Myocyte (in vitro differentiated cells): ENCODE measurements at regions not wholly inside any gene's neighbourhood (a gene's known extent, or its start where the extent isn't known, plus 50 kb on each side); places are given as distances from the start of the nearest gene placed in this dataset.

Experiments used
- DNase-seq: peaks from one replicate; pipeline ENCODE4 v3.0.0-alpha.2; 2012; ENCODE audit warnings: low read depth

DNA sequence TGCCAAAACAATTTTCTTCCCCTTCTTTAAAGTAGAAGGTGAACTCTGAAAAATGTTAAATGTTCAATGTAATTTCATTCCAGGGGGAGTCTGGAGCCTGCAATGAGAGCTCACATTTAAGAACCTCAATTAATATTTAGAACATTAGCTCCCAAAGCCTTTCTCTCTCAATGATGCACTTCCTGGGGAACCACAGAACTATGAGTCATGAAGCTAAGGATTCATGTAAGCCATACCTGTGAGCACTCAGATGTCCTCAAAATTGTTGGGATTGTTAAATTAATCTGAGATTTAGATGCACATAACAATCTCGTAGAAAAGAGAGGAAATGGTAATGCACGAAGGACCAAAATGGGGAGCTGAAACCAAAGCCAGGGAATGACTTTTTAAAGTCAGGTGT, 244.2 kb upstream of the LRIG1 start:
- no peak for DNase-seq

GRCh38 chr3:66747261-66747660, 246.4 kb upstream of the LRIG1 start:
- no peak for DNase-seq

GRCh38 chr3:66747696-66748095, 246.9 kb upstream of the LRIG1 start:
- no peak for DNase-seq

- no peak for DNase-seq
These were observed 247.5 kb upstream of the LRIG1 start for GRCh38 chr3:66748175-66748876.

DNA sequence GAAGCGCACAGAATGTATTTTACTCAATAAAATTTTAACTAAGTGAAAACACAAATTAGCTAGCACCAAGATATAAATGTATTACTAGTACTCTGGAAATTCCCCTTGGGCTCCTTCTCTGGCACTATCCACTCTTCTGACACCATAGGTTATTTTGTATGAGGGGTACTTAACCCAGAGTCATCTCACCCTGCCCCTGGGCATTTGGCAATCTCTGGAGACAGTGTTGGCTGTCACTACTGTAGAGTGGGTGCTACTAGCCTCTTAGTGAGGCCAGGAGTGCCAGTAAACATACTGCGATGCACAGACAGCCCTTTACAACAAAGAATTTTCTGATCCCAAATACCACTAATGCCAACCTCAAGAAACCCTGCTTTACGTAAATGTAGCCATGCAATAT, 246.3 kb upstream of the KBTBD8 start:
- DNase-seq: no peak

DNA sequence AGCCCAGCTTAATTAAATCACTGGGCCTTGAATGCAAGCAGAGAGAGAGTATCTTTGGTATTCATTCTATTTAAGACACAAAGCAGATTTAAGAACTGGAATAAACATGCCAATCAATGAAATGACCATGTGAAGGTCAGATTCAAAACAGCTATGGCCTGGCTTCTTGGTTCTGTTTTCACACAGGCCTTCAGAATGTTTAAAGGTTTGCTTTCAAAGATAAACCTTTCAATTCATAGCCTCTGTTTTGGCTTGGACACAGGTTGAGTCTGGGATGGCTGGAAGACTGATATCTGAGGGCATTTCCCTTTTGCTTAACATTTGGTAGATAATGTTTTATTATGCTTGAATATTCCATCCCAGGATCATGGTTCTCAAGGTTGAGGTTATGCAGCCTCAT, 244.4 kb upstream of the KBTBD8 start:
- no peak for DNase-seq

DNA sequence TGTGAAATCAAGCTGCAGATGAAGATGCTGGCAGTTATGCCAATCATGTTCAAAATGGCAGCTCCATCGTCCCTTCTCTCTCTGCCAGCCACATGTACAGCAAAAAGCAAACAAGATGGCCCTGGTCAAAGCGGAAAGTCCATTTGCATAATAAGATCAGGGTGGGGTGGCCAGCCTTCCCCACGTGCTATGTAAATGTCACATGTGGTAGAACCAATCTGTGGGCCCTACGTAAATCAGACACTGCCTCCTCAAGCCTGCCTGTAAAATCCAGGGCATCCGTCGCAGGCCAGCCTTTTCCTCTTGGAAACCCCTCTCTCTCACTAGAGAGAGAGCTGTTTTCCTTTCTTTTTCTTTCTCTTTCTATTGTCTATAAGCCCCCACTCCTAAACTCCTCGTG, 243.5 kb upstream of the KBTBD8 start:
- DNase-seq: no peak

- no peak for DNase-seq
These were observed 242.2 kb upstream of the KBTBD8 start for GRCh38 chr3:66755924-66756323.

DNA sequence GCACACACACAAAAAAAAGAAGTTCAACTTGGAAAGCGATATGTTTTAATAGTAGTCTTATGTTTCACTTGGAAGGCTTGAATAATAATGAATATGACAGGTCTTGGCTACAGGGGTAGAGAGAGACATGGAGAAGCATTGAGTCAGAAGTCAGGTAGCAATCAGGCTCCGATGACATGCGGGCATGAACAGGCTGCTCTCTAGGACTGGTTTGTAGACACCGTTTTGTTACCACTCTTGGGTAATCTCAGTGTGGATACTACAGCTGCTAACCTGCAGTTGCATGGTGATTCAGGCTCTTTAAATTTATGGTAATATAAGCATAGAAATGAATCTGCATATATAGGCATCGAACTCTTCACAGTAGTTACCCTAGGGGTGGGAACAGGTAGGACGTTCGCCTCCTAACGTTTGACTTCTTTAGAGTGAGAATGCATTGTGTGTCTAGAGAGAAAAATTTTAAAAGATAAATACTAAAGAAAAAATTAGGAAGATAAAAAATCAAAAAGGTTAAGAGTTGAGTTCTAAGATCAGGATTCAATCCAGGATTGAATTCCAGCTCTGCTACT, 241.6 kb upstream of the KBTBD8 start:
- DNase-seq: no peak

DNA sequence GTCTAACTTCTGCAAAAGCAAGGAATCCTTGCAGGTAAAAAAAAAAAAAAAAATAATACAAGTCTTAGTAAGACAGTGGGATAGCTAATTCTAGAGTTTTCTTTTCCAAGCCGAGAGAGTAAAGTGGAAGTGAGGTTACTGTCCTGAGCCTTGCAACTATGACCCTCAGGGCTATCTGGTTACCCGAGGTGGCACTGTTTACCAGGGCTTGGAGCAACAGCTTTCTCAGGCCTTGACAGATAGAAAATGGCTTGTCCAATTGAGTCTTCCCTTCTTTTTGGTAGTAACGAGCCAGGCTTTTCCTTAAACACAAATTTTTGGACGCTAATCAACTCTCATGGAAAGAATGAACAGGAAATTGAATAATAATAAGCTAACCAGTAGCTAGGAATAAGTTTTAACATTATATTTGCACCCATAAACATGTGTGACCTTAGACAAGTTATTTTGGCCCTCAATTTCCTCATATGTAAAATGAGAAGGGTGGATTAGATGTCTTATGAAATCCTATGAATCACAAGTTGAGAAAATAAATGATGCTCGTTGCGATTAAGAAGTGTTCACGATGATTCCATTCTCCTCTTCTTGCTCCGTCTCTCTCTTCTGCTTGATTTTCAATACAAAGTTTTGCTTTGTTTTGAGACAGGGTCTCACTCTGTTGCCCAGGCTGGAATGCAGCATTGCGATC, 236.9 kb upstream of the KBTBD8 start:
- no peak for DNase-seq

- no peak for DNase-seq
These were observed 235.0 kb upstream of the KBTBD8 start for GRCh38 chr3:66762916-66763693.

DNA sequence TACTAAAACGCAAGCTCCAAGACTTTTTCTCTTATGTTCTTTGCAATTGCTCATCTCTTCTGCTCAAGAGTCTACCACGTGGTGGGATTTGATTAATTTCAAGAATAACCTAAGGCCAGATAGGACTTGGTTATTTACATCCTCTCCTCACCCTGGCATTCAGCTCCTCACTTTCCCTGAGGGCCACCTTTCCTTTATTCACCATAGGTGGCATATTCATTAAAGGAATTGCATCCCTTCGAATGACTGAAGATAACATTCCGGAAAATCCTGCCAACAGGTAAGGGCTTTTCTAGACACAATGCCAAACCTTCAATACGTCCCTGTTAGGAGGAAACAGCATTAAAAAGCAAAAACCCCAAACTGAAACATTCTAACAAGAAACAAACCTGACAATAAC, 220.0 kb upstream of the KBTBD8 start:
- no peak for DNase-seq

- DNase-seq: no peak
These were observed 219.3 kb upstream of the KBTBD8 start for GRCh38 chr3:66778777-66779176.

DNA sequence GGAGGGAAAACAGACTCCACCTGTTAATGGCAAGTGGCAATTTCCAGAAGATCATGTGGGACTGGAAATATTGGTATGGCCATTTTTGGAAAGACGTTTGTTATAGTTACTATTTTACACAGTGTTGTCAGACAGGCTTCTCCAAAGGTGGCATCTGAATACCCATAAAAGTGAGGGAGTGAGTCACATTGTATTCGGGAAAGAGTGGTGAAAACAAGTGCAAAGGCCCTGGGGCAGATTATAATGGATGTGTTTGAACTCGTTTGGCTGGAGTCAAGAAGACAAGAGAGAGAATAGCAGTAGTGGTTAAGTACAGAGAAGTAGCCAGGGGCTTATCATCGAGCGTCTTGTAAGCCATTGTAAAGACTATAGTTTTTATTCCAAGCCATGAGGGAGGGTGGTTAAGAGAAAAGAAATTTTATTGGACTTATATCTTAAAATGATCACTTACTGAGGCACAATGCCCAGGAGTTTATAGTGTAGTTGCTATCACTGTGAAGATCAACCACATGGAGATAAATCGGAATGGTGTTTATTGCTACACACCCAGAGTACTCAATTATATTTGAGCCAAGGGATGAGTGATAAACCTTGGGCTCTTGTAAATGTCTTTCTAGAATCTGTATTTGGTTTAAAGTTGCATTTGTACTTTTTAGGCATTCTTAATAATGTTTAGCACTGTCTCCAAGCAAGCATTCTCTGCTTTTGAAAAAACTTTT, 212.8 kb upstream of the KBTBD8 start:
- DNase-seq: no peak

GRCh38 chr3:66789580-66790237, 208.4 kb upstream of the KBTBD8 start:
- DNase-seq: no peak

- DNase-seq: no peak
These were observed 206.0 kb upstream of the KBTBD8 start for GRCh38 chr3:66792086-66792485.

DNA sequence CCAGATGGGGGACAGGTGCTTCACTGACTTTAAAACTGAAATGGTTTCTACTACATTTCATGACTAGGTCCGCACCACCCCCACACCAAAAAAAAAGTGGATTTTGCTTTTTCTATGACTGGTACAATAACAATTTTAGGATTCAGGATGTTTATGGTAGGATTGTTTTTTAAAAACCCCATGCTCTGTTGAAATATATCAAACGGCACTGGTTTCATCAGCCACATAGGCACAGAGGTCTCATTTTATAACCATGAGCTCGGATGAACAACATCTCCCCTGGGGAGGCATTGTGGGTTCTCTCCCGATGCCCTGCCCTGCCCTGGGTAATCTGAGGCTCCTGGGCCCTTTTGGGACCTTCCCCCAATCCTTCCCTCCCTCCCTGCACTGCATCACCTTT, 202.7 kb upstream of the KBTBD8 start:
- DNase-seq: no peak

GRCh38 chr3:66796343-66796742, 201.8 kb upstream of the KBTBD8 start:
- DNase-seq: no peak

DNA sequence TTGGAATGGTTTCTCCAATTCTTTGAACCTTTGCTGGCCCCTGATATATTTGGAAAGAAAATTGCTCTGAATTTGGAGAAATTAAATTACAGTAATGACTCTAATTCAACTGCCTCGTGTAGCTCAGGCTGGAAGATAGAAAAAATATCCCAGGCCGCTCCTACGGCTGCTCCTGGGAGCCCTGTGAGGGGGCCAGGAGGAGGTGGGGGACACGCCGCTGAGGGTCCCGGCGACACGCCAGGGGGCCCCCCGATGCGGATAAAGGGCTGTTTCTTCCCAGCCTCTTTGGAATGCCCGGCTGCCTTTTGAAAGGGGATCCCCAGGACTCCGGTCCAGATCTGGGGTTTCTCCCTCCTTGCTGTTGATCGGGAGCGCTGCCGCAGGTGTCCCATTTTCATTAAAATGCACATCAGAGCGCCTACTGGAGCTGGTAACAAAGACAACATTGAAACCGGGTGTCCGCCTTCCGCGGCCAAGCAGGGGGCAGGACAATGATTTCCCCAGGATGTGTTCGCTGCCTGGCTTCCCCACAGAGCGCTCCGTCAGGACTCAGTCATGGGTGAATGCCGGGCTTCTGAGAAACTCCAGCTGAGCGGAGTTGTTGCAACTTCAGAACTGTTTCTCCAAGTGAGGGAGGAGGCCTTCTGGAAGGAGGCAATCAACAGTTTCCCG, 200.1 kb upstream of the KBTBD8 start:
- DNase-seq: no peak

- DNase-seq: no peak
These were observed 197.1 kb upstream of the KBTBD8 start for GRCh38 chr3:66800941-66801545.
